HG03571 (cell line): ENCODE measurements at regions not wholly inside any gene's neighbourhood (a gene's known extent, or its start where the extent isn't known, plus 50 kb on each side); places are given as distances from the start of the nearest gene placed in this dataset.

Source experiments
- ATAC-seq: cut with Tn5 transposase; IDR thresholded peaks from one replicate; pipeline ENCODE4 v1.9.1; 2021; ENCODE audit not compliant: unreplicated experiment

DNA sequence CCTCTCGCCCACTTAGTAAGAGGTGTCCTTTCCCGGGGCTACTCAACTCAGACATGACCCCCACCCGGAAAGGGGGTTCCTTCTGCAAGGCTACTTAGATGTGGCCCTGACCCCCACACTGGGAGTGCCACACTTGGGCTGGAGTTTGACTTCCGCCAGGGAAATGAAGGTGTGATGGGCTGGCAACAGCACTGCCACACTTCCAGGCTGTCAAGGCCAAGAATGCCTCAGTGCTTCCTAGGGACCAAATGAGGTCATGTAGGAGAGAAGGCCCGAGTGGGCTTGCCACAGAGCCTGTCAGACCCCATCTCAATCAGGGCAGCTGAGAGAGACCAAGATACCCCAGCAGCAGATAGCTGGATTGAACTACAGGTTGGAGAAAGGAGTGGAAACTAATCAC, 55.5 kb downstream of the DRD1 start:
- ATAC-seq: no peak

- no peak for ATAC-seq
These were observed 56.8 kb downstream of the DRD1 start for GRCh38 chr5:175387144-175387543.

GRCh38 chr5:175386526-175386925, 57.5 kb downstream of the DRD1 start:
- no peak for ATAC-seq

DNA sequence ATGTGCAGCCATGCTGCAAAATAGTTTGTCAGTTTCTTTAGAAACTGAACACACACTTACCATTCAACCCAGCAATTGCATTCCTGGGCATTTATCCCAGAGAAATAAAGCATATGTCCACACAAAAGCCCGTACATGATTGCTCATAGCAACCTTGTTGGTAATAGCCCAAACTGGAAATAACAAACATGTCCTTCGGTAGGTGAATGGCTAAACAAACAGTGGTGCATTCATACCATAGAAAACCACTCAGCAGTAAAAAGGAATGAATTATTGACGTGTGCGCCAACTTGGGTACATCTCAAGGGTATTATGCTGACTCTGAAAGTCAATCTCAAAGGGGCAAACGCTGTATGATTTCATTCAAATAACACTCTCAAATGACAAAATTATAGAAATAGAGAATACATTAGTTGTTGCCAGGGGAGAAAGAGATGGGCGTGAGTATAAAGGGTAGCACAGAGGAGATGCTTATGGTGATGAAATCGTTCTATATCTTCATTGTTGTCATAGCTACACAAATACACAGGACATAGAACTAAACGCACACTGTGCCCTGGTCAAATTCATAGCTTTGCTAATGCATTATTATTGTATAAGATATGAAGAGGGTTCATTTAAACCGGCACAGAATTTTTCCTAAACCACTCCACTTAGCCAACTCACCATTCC, 58.2 kb downstream of the DRD1 start:
- ATAC-seq: no peak

DNA sequence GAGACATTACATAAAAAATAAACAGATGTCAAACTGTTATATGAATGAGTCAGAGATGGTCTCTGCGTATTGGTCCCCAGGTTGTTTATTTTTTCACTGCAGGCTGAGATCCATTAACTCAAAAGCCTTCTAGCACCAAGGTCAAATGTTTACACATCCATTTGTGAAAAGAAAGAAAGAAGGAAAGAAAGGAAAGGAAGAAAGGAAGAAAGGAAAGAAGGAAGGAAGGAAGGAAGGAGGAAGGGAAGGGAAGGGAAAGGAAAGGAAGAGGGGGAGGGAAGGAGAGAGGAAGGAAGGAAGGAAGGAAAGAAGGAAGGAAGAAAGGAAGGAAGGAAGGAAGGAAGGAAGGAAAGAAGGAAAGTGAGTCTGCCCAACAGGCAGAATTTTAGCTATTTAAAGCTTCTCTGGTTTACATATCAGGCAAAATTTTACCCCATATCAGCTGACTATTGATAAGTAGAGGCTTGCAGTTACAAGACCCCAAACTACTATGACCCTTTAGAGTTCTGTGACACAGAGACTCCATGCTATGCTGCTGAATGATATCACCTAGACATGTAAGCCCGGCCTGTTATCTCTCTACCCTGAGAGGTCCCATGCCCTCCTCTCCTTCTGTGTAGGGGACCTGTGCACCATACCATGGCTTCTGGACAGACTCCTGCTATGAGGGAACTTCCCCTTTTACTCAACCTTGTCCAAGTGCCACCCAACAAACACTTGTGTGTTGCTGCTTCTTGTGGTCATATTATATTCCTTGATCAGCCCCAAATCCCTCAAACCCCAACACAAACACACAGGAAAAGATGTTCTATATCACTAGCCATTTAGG, 59.0 kb downstream of the DRD1 start:
- ATAC-seq: no peak

DNA sequence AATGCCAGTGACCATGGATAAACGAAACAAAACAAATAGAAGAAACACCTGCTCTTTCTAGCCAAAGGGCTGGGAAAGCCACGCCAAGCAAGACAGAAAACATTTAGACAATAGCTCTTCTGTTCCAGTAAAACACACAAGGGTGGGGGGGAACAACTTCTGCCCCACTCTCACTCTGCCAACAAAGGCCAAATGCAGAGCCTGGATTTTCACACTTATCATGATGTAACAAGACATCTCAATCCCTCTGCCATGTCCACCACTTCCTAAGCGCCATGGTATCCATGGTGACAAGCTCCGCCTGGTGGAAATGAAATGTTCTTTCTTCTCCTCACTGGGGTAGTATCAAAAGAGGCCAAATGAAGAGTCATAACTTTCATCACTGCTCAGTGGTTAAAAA, 60.6 kb downstream of the DRD1 start:
- ATAC-seq: no peak

DNA sequence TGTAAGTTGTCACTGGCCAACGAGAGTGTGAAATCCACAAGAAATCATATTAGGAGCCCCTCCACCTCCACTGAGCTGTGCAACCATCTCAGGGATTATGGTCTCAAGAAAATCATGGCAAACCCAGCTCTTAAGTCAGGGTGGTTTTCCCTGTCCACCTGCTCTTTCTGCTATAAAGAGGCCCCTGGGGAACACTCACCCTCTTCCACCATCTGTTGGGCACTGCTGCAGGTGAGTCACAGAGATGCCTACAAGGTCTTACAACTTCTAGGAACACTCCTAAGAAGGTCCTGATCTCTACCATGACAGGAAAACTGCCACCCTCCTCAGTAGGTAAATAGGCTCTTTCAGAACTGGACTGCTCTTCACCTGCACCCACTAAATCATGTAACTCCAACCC, 61.8 kb downstream of the DRD1 start:
- ATAC-seq: no peak

- no peak for ATAC-seq
These were observed 62.9 kb downstream of the DRD1 start for GRCh38 chr5:175381130-175381529.

DNA sequence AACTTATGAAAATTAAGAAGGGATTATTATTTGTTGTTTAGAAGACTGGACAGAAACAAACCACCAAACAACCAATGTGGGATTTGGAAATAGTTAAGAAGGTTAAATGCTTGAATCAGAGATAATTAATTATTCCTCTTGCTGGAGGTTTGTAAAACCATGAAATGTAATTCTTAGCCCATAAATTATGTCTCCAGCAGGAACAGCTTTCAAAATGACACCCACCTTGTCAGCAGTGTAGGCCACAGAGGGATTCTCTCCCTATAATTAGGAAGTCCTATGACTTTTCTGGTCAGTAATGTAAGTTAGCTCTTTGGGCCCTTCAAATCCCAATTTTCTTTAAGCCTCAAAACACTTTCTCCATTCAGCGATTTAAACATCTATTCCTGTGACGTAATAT, 63.3 kb downstream of the DRD1 start:
- ATAC-seq: no peak

DNA sequence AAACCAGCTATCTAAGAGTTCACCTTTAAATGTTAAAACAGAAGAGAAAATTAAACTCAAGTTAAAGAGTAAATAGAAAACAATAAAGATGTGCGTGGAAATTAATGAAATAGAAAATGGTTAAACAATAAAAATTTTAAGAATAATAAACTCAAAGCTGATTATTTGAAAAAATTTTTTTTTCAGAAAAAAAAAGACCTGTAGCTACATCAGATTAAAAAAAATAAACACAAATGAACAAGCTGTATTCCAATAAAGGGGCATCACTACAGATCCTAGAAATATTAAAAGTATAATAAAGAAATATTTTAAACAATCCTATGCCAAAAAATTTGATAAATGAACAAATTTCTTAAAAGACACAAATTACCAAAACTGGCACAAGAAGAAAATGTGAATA, 64.1 kb downstream of the DRD1 start:
- no peak for ATAC-seq

DNA sequence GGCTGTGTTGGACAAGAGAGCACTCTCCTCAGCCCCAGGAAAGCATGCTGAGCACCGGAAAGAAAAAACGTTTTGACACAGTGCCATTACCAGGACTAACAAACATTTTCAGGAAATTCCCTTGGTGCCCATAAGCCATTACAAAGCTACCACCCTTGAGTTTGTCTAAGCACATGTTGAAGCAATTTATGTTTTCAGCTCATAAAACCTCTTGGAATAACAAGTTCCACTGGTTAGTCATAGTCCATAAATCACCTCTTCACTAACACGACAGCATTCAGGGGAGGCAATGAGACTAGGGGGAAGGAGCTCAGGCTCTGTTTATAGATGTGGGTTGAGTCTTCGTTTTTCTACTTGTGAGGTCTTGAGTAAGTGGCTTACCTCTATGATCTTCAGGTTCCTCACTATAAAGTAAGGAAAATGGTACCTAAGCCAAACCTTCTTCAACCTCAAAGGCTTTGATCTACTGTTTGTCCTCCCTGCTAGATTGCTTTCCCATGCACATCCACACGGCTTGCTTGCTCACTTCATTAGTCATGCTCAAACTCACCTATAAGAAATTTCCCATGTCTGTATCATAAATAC, 65.4 kb downstream of the DRD1 start:
- ATAC-seq: no peak

- ATAC-seq: no peak
These were observed 66.2 kb downstream of the DRD1 start for GRCh38 chr5:175377816-175378215.

DNA sequence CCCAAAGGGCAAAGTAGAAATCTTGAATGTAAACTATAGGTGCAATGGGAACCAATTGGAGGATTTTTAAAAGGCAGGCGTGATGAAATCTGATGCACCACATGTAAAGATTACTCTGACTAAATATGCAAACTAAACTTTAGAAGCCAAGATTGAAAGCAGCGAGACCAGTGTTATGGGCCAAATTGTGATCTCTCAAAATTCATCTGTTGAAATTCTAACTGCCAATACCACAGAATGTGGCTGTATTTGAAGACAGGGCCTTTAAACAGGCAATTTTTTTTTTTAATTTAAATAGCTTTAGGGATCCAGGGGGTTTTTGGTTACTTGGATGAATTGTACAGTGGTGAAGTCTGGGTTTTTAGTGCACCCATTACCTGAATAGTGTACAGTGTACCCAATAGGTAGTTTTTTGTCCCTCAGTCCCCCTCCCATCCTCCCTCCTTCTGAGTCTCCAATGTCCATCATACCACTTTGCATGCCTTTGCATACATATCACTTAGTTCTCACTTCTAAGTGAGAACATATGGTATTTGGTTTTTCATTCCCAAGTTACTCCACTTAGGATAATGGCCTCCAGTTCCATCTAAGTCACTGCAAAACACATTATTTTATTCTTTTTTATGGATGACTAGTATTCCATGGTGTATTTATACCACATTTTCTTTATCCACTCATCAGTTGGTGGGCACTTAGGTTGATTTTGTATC, 69.7 kb downstream of the DRD1 start:
- ATAC-seq: no peak

- no peak for ATAC-seq
These were observed 78.1 kb downstream of the DRD1 start for GRCh38 chr5:175365866-175366265.

- no peak for ATAC-seq
These were observed 80.7 kb downstream of the DRD1 start for GRCh38 chr5:175363300-175363699.

DNA sequence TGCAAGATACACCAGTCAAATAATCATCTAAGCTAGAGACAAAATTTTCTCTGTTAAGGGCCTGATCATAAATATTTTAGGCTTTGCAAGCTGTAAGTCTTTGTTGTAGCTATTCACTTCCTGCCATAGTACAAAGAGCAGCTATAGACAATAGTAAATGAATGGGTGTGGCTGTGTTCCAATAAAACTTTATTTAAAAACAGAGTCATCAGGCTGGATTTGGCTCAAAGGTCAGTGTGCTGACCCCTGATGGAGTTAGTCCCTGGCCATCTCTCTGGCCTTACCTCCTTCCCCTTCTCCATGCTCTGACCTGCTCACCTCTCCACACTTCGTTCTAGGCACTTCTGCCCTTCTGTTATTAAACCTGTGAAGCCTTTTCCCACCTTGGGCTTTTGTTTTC, 86.0 kb downstream of the DRD1 start:
- ATAC-seq: no peak

GRCh38 chr5:175356428-175356827, 87.6 kb downstream of the DRD1 start:
- no peak for ATAC-seq

DNA sequence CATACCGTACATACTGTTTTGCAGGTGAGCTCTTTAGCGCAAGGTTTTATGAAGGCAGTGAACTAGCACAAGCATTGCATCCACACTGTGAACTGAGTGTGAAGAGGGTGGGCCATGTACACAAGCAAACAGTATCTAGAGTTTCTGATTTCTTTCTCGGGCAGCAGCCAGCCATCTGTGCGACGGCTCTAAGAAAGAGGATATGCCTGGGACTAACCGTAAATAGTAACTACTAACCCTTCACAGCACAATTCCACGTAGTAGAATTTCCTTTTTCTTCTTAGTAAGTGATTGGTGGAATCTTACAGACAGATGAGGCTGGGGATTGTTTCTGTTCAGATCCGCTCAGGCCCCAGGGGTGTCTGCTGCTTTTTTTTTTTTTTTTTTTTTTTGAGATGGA, 89.0 kb downstream of the DRD1 start:
- ATAC-seq: no peak

DNA sequence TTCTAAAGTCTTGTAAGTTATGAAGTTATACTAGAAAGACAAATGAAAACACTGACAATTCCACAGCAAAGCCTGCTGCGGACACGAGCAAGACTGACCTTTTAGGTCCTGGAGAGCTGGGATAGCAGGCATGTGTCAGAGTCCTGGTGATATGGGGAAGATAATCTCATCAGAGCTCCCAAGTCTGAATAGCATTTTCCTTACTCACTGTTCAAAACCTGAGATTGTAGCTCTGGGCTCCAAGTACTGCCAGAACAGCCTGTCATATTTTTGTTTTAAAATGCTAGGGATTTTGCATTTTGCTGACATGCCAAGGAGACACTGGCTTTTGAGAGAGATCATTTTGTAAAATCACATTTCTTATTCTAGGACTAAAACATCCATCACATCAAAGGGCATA, 90.1 kb downstream of the DRD1 start:
- no peak for ATAC-seq

DNA sequence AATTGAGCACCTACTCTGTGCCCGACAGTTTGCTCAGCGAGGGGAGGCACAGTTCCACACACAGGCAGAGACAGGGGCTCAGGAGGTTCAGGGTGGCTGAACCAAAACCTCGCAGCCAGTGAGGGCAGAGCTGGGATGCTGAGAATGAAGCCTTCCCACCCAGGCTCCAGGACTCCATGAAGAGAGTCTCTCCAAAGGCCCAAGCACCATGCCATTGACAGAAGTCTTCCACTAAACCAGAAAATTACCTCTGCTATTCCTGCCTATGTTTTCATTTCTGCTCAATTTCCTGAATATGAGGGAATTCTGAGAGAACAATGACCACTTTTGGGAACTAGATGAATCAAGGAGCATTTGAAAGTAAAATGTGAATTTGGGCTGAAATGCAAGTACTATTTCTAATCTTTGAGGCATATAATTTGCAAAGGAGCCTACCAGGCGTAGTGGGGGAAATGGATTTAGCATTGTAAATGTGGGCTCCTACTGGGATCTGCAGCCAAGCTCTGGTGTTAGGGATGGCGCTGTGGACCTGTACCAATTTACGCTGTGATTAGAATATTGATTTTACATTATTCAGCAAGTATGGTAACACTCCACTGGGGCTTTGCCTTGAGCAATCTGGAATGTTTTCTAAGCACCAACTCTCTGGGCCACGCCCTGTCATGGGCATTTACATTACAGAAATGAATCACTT, 91.9 kb downstream of the DRD1 start:
- no peak for ATAC-seq

- ATAC-seq: no peak
These were observed 92.9 kb downstream of the DRD1 start for GRCh38 chr5:175351126-175351525.
